B cell (primary cell): ENCODE measurements at regions not wholly inside any gene's neighbourhood (a gene's known extent, or its start where the extent isn't known, plus 50 kb on each side); places are given as distances from the start of the nearest gene placed in this dataset.
"Not testable (repeated sequence)": the region's sequence is repeated elsewhere in the genome, so short reads cannot be mapped to it uniquely, and the experiment has no call there.

Source experiments
- ATAC-seq: fragments of 200-7000 bp; cut with Tn5 transposase; one replicate; pipeline ENCODE4 v1.10.0; 2021; ENCODE audit warnings: low read depth, mild to moderate bottlenecking, moderate number of reproducible peaks, moderate library complexity
- CTCF ChIA-PET: fragments of 350-600 bp; sonication (Branson Sonifier 250); formaldehyde crosslinking; loops from one replicate; lab custom pipeline; 2021; ENCODE audit warnings: antibody characterized with exemption, inconsistent platforms; lab: Charles Lee
- POLR2A ChIA-PET: fragments of 350-600 bp; sonication (Branson Sonifier 250); formaldehyde crosslinking; loops from one replicate; lab custom pipeline; 2021; ENCODE audit warnings: antibody characterized with exemption; lab: Charles Lee
- DNase-seq: peaks from one replicate; pipeline ENCODE4 v3.0.0; 2013
- H2AFZ ChIP-seq: 2 replicates; pipeline ENCODE4 v1.6.1; 2012; ENCODE audit warnings: mild to moderate bottlenecking, low read depth, low read length; ENCODE audit not compliant: insufficient read depth, poor library complexity, severe bottlenecking
- H3K27ac ChIP-seq, 2 donors: 1 replicate in 1 of 2; 2 replicates in 1 of 2; pipeline ENCODE4 v1.5.1; 2012 to 2013; ENCODE audit warnings: low read length in 2 of 2, mild to moderate bottlenecking in 2 of 2, moderate library complexity in 1 of 2
- H3K27me3 ChIP-seq, 4 experiments: fragments of 200-600 bp in 1 of 4; sonication (generic) in 1 of 4; replicated peaks in 1 of 4; 1 replicate in 2 of 4; 2 replicates in 2 of 4; pipeline versions ENCODE4 v1.6.1 to v1.7.0; 2013 to 2016; ENCODE audit warnings: low read length in 3 of 4, mild to moderate bottlenecking in 2 of 4, mixed read lengths in 1 of 4, moderate library complexity in 1 of 4; ENCODE audit not compliant: insufficient read depth in 4 of 4, control insufficient read depth in 3 of 4; ENCODE audit errors: control extremely low read depth in 1 of 4
- H3K36me3 ChIP-seq, 2 experiments: replicated peaks in 1 of 2; 1 replicate in 1 of 2; 2 replicates in 1 of 2; pipeline versions ENCODE4 v1.6.1 to v1.7.1; 2013; ENCODE audit warnings: low read length in 1 of 2; ENCODE audit not compliant: insufficient read depth in 2 of 2, control insufficient read depth in 1 of 2; ENCODE audit errors: control extremely low read depth in 1 of 2, extremely low read depth in 1 of 2
- H3K4me1 ChIP-seq, 2 donors: fragments of 200-600 bp in 1 of 2; sonication (generic) in 1 of 2; 1 replicate in 1 of 2; 2 replicates in 1 of 2; pipeline versions ENCODE4 v1.5.1 to v1.6.1; 2013 to 2017; ENCODE audit warnings: low read length in 2 of 2; ENCODE audit not compliant: control insufficient read depth in 2 of 2, insufficient read depth in 2 of 2
- H3K4me2 ChIP-seq: replicated peaks from 2 replicates; pipeline ENCODE3; 2012; ENCODE audit warnings: mild to moderate bottlenecking, low read depth, low read length; ENCODE audit not compliant: poor library complexity, severe bottlenecking
- H3K4me3 ChIP-seq, 5 experiments: fragments of 200-600 bp in 1 of 5; sonication (generic) in 1 of 5; 1 replicate in 3 of 5; 2 replicates in 2 of 5; pipeline versions ENCODE4 v1.5.1 to v1.7.0; 2011 to 2016; ENCODE audit warnings: low read length in 4 of 5, mild to moderate bottlenecking in 4 of 5, low read depth in 2 of 5, control low read depth in 1 of 5, moderate library complexity in 1 of 5; ENCODE audit not compliant: insufficient read depth in 1 of 5; ENCODE audit errors: control extremely low read depth in 1 of 5, extremely low read depth in 1 of 5
- H3K79me2 ChIP-seq: fragments of 200-600 bp; sonication (generic); one replicate; pipeline ENCODE4 v1.6.0; 2016; ENCODE audit warnings: low read length; ENCODE audit not compliant: control insufficient read depth, insufficient read depth
- H3K9ac ChIP-seq: fragments of 200-600 bp; sonication (generic); 2 replicates; pipeline ENCODE4 v1.6.1; 2017; ENCODE audit warnings: mild to moderate bottlenecking, low read length, moderate library complexity
- H3K9me3 ChIP-seq, 3 donors: one replicate each; pipeline versions ENCODE4 v1.6.1 to v1.7.1; 2013; ENCODE audit warnings: low read length in 2 of 3; ENCODE audit not compliant: control insufficient read depth in 2 of 3, insufficient read depth in 1 of 3; ENCODE audit errors: control extremely low read depth in 1 of 3
- H4K20me1 ChIP-seq: 2 replicates; pipeline ENCODE4 v1.6.0; 2012; ENCODE audit warnings: mild to moderate bottlenecking, low read length; ENCODE audit not compliant: insufficient read depth, control insufficient read depth, poor library complexity, severe bottlenecking
- H3K27ac Mint-ChIP-seq: one replicate; pipeline ENCODE4 v1.8.0; 2021; ENCODE audit warnings: mixed read lengths
- H3K27me3 Mint-ChIP-seq: one replicate; pipeline ENCODE4 v1.8.0; 2021; ENCODE audit warnings: mixed read lengths
- H3K4me1 Mint-ChIP-seq: one replicate; pipeline ENCODE4 v1.8.0; 2021; ENCODE audit warnings: mixed read lengths
- H3K4me3 Mint-ChIP-seq: one replicate; pipeline ENCODE4 v1.8.0; 2021; ENCODE audit warnings: mixed read lengths
- H3K9me3 Mint-ChIP-seq: one replicate; pipeline ENCODE4 v1.8.0; 2022; ENCODE audit warnings: mixed read lengths; ENCODE audit not compliant: insufficient read depth
- CTCF ChIP-seq: fragments of 200-600 bp; IDR thresholded peaks from one replicate; pipeline ENCODE4 v1.8.0; 2022; ENCODE audit warnings: antibody characterized with exemption, mild to moderate bottlenecking
- EZH2 ChIP-seq: IDR thresholded peaks from 2 replicates; pipeline ENCODE4 v1.6.1; 2012; ENCODE audit warnings: borderline replicate concordance, low read depth, mild to moderate bottlenecking, moderate library complexity, low read length; ENCODE audit not compliant: insufficient read depth, poor library complexity, severe bottlenecking
- WGBS: methylation state at CpG from one replicate; pipeline ENCODE4 v1.1.5; 2013; ENCODE audit warnings: missing lambda C conversion rate; ENCODE audit not compliant: insufficient coverage; 5-methylcytosine and 5-hydroxymethylcytosine counted together
- intact Hi-C: fragments of 100-400 bp; cut with micrococcal nuclease; formaldehyde crosslinking; loops from one replicate; pipeline ENCODE4 v1.10.0; 2022

- peak overlapping the region in 1 of 2 donors; percentile 66 for H3K27ac ChIP-seq
- DNase-seq, result not testable (repeated sequence)
Observed at GRCh38 chr2:131681611-131682121, 154.0 kb downstream of the CCDC74A start.

GRCh38 chr2:131682122-131682944, 154.6 kb downstream of the CCDC74A start:
- no peaks in the 10 kb centered on the region for H3K27me3 Mint-ChIP-seq
- POLR2A ChIA-PET, result interaction anchor here (0.8 to 1.4 kb wide), 2 partner anchors 9 to 190 kb away, joined by 3 to 12 read pairs; no protein-coding TSS in a partner anchor
- intact Hi-C loops, result loop anchor here (1.0 to 5.0 kb wide), 4 partner anchors 8 to 590 kb away; partner anchors contain the start of genes CCDC74A and FAM168B
- peak overlapping the region; percentile 94 for H3K4me3 Mint-ChIP-seq
- peak; percentile 79 for DNase-seq
- H3K4me1 Mint-ChIP-seq, result peaks cover 26% of the 10 kb centered on the region
- peaks cover 0 to 20% (median 0%) of the 10 kb centered on the region in 4 experiments for H3K27me3 ChIP-seq
- H3K27ac ChIP-seq, result peak overlapping the region in 1 of 2 donors; percentile 66
- CTCF ChIA-PET, result interaction anchor here (0.8 to 2.5 kb wide), 3 partner anchors 9 to 120 kb away, joined by 3 to 51 read pairs (median 7); no protein-coding TSS in a partner anchor
- peak overlapping the region in 4 of 5 experiments; percentile 54 to 80 (median 72) for H3K4me3 ChIP-seq
- peak overlapping the region; percentile 93 for H3K9ac ChIP-seq
- no peaks in the 10 kb centered on the region for H3K9me3 Mint-ChIP-seq
- H3K4me1 ChIP-seq, result peaks cover 4 to 16% of the 10 kb centered on the region in 2 donors
- H3K79me2 ChIP-seq, result no peaks in the 10 kb centered on the region
- peak overlapping the region; percentile 89 for H3K27ac Mint-ChIP-seq
- H3K4me2 ChIP-seq, result peak overlapping the region; percentile 88
- TF ChIP-seq EZH2 (no peak), CTCF (no peak)
- no peaks in the 10 kb centered on the region for H4K20me1 ChIP-seq
- 2% methylated on average over 50 of the region's 51 CpGs for WGBS
- H3K9me3 ChIP-seq, result peaks cover 0 to 2% (median 0%) of the 10 kb centered on the region in 3 donors
- H3K36me3 ChIP-seq, result no peaks in the 10 kb centered on the region
- ATAC-seq, result peak; percentile 98
- peak overlapping the region; percentile 99 for H2AFZ ChIP-seq

More at GRCh38 chr2:131681611-131682121, 154.0 kb downstream of the CCDC74A start:
- not testable (repeated sequence) for H3K79me2 ChIP-seq, H4K20me1 ChIP-seq, H3K27me3 Mint-ChIP-seq, H3K9me3 ChIP-seq, H3K9me3 Mint-ChIP-seq, H3K36me3 ChIP-seq, ATAC-seq
- Histone ChIP-seq H2AFZ (peak overlapping the region; percentile 99), H3K4me1 (peaks cover 4 to 16% of the 10 kb centered on the region in 2 donors), H3K4me3 (peak overlapping the region in 4 of 5 experiments; percentile 54 to 80 (median 72)), H3K9ac (peak overlapping the region; percentile 93), H3K27me3 (peaks cover 0 to 21% (median 0%) of the 10 kb centered on the region in 4 experiments), H3K4me2 (peak overlapping the region; percentile 88)
- Mint-ChIP-seq H3K27ac (peak overlapping the region; percentile 89), H3K4me3 (peak overlapping the region; percentile 94), H3K4me1 (peaks cover 26% of the 10 kb centered on the region)
- ChIA-PET POLR2A (interaction anchor here (0.8 to 1.4 kb wide), 2 partner anchors 8 to 189 kb away, joined by 3 to 12 read pairs; no protein-coding TSS in a partner anchor), CTCF (interaction anchor here (0.8 to 2.5 kb wide), 3 partner anchors 9 to 120 kb away, joined by 3 to 51 read pairs (median 7); no protein-coding TSS in a partner anchor)
- WGBS, result 59% methylated on average over 10 of the region's 10 CpGs
- intact Hi-C loops, result loop anchor here (1.0 to 5.0 kb wide), 4 partner anchors 7 to 589 kb away; partner anchors contain the start of genes CCDC74A and FAM168B

GRCh38 chr2:131682945-131683330, 155.2 kb downstream of the CCDC74A start:
- peak; percentile 23 for DNase-seq
- peaks cover 26% of the 10 kb centered on the region for H3K4me1 Mint-ChIP-seq
- H3K27ac ChIP-seq, H3K9me3 ChIP-seq, H3K79me2 ChIP-seq, H4K20me1 ChIP-seq, H3K36me3 ChIP-seq, H3K27me3 Mint-ChIP-seq, H3K9me3 Mint-ChIP-seq: not testable (repeated sequence)
- H3K4me3 ChIP-seq, result peak overlapping the region in 4 of 5 experiments; percentile 54 to 80 (median 72)
- H3K4me3 Mint-ChIP-seq, result peak overlapping the region; percentile 94
- ATAC-seq, result peak; percentile 13
- H3K9ac ChIP-seq, result peak overlapping the region; percentile 93
- peak overlapping the region; percentile 88 for H3K4me2 ChIP-seq
- ChIA-PET CTCF (interaction anchor here (2.0 to 2.5 kb wide), 2 partner anchors 10 to 119 kb away, joined by 7 to 51 read pairs; no protein-coding TSS in a partner anchor), POLR2A (interaction anchor here (1.4 kb wide), 1 partner anchor 190 kb away, joined by 12 read pairs; no protein-coding TSS in a partner anchor)
- H3K27ac Mint-ChIP-seq, result peak overlapping the region; percentile 89
- H3K4me1 ChIP-seq, result peaks cover 4 to 16% of the 10 kb centered on the region in 2 donors
- peak overlapping the region; percentile 99 for H2AFZ ChIP-seq
- WGBS, result 26% methylated on average over 8 of the region's 9 CpGs
- intact Hi-C loops, result loop anchor here (1.0 to 5.0 kb wide), 4 partner anchors 9 to 591 kb away; partner anchors contain the start of genes CCDC74A and FAM168B
- H3K27me3 ChIP-seq, result peaks cover 0 to 20% (median 0%) of the 10 kb centered on the region in 4 experiments
